HL-60 (cell line): ENCODE measurements at regions not wholly inside any gene's neighbourhood (a gene's known extent, or its start where the extent isn't known, plus 50 kb on each side); places are given as distances from the start of the nearest gene placed in this dataset.

Experiments used
- DNase-seq, 2 experiments: peaks; one replicate each; pipeline ENCODE4 v3.0.0-alpha.2; 2010 to 2020; ENCODE audit warnings: low read depth in 1 of 2, low spot score in 1 of 2
- H3K27ac ChIP-seq: fragments of 250-450 bp; sonication (Bioruptor Pico); replicated peaks from 2 replicates; pipeline ENCODE4 v1.5.1; 2020; ENCODE audit warnings: mild to moderate bottlenecking, moderate library complexity
- H3K27me3 ChIP-seq: fragments of 250-450 bp; sonication (Bioruptor Pico); 2 replicates; pipeline ENCODE4 v1.5.1; 2021; ENCODE audit warnings: mild to moderate bottlenecking, moderate library complexity; ENCODE audit not compliant: insufficient read depth, poor library complexity, severe bottlenecking
- H3K4me3 ChIP-seq: replicated peaks from 2 replicates; pipeline ENCODE4 v1.5.1; 2011; ENCODE audit warnings: mild to moderate bottlenecking, control low read depth, low read length; ENCODE audit not compliant: insufficient read depth
- CTCF ChIP-seq: IDR thresholded peaks from one replicate; pipeline ENCODE4 v1.5.1; 2011; ENCODE audit warnings: low read length, control low read depth, inconsistent platforms; ENCODE audit not compliant: insufficient read depth
- GABPA ChIP-seq: IDR thresholded peaks from 2 replicates; pipeline ENCODE4 v1.6.1; 2012; ENCODE audit warnings: low read depth
- POLR2AphosphoS5 ChIP-seq: IDR thresholded peaks from 2 replicates; pipeline ENCODE4 v1.6.1; 2012; ENCODE audit warnings: low read depth
- REST ChIP-seq: IDR thresholded peaks from 2 replicates; pipeline ENCODE4 v1.6.1; 2012; ENCODE audit warnings: low read depth; ENCODE audit not compliant: insufficient replicate concordance
- SPI1 ChIP-seq: IDR thresholded peaks from 2 replicates; pipeline ENCODE4 v1.6.1; 2012; ENCODE audit warnings: low read depth, mild to moderate bottlenecking, borderline replicate concordance

- no peak for DNase-seq
- no peak overlapping the region for H3K27ac ChIP-seq
- H3K27me3 ChIP-seq, result no peaks in the 10 kb centered on the region
- no peak for TF ChIP-seq POLR2AphosphoS5
- H3K4me3 ChIP-seq, result no peak overlapping the region
Measured at GRCh38 chr11:112520354-112520753, 259.7 kb upstream of the PLET1 start.

DNA sequence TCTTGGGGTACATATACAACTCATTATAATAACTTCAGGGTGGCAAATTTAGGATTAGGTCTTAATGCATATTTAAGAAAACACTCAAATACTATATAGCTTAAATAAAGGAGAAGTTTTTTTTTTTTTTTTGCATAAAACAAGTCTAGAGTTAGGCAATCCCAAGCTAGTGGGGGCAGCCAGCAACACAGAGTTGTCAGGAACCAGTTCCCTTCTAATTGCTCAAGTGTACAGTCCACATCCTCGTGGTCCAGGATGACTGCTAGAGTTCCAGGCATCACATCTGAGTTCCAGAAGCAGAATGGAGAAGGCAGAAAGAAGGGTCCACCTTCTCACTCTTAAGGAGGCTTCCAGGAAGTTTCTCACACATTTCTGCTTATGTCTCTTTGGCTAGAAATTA is 261.9 kb upstream of the PLET1 start:
- Histone ChIP-seq H3K27me3 (no peaks in the 10 kb centered on the region), H3K27ac (no peak overlapping the region), H3K4me3 (no peak overlapping the region)
- TF ChIP-seq SPI1 (no peak), GABPA (no peak), POLR2AphosphoS5 (no peak), REST (no peak), CTCF (no peak)
- DNase-seq, result no peak

DNA sequence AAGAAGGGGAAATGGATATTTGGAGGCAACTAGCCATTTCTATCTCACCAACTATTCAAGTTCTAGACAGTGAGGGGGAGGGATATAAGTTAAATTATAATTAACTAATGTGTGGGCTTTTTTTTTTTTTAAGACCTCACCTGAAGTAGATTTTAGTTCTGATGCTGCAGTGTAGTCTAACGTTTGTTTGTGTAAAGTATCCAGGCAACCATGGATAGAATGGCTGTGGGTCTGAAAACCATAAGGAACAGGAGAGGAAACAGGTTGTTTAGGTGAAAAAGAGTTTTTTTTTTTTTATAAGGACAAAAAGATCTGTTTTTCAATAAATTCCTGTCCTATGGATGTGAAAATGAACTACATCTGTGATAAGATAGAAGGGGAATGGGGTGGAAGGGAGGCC is 262.4 kb upstream of the PLET1 start:
- Histone ChIP-seq H3K27ac (no peak overlapping the region), H3K27me3 (no peaks in the 10 kb centered on the region), H3K4me3 (no peak overlapping the region)
- no peak for TF ChIP-seq SPI1
- TF ChIP-seq REST, result no peak
- TF ChIP-seq POLR2AphosphoS5, result no peak
- no peak for TF ChIP-seq CTCF
- no peak for TF ChIP-seq GABPA
- DNase-seq, result no peak

- Histone ChIP-seq H3K27ac (no peak overlapping the region), H3K27me3 (no peaks in the 10 kb centered on the region), H3K4me3 (no peak overlapping the region)
- no peak for DNase-seq
- no peak for TF ChIP-seq REST
- no peak for TF ChIP-seq SPI1
- no peak for TF ChIP-seq CTCF
- no peak for TF ChIP-seq GABPA
- TF ChIP-seq POLR2AphosphoS5, result no peak
Measured at GRCh38 chr11:112523477-112523876, 262.8 kb upstream of the PLET1 start.
